Testis (tissue), 2 donors: ENCODE measurements at regions not wholly inside any gene's neighbourhood (a gene's known extent, or its start where the extent isn't known, plus 50 kb on each side); places are given as distances from the start of the nearest gene placed in this dataset.

Source experiments
- DNase-seq: peaks from one replicate; pipeline ENCODE4 v3.0.0-alpha.2; 2019
- H3K27ac ChIP-seq, 2 donors: fragments of 200-600 bp; sonication (generic); one replicate each; pipeline ENCODE4 v1.5.1; 2019
- H3K27me3 ChIP-seq: fragments of 200-600 bp; sonication (generic); one replicate; pipeline ENCODE4 v1.5.1; 2019
- H3K36me3 ChIP-seq: fragments of 200-600 bp; sonication (generic); one replicate; pipeline ENCODE4 v1.5.1; 2017; ENCODE audit warnings: low read depth; ENCODE audit errors: missing control alignments
- H3K4me1 ChIP-seq: fragments of 200-600 bp; sonication (generic); one replicate; pipeline ENCODE4 v1.5.1; 2019
- H3K4me3 ChIP-seq, 2 donors: fragments of 200-600 bp; sonication (generic); one replicate each; pipeline ENCODE4 v1.5.1; 2017 to 2019
- H3K9me3 ChIP-seq: fragments of 200-600 bp; sonication (generic); one replicate; pipeline ENCODE4 v1.5.1; 2017
- POLR2A ChIP-seq: fragments of 450-650 bp; IDR thresholded peaks from one replicate; pipeline ENCODE4 v1.6.1; 2017; ENCODE audit warnings: antibody characterized with exemption, mild to moderate bottlenecking, moderate library complexity
- WGBS, 2 donors: methylation state at CpG; one replicate each; pipeline ENCODE4 v1.1.5; 2018; 5-methylcytosine and 5-hydroxymethylcytosine counted together
- intact Hi-C: fragments of 100-400 bp; cut with DNase I; formaldehyde crosslinking; loops from one replicate; pipeline ENCODE4 v1.15.1; 2023; ENCODE audit warnings: low total_unique reads
- TF ChIP-seq, protein P1 (sequence below), 3 experiments: fragments of 450-650 bp in 2 of 3; fragments of 200-600 bp in 1 of 3; sonication (generic) in 1 of 3; IDR thresholded peaks; one replicate each; pipeline ENCODE4 v1.5.1; 2016 to 2019; ENCODE audit warnings: antibody characterized with exemption in 3 of 3, mild to moderate bottlenecking in 2 of 3, moderate library complexity in 1 of 3

DNA sequence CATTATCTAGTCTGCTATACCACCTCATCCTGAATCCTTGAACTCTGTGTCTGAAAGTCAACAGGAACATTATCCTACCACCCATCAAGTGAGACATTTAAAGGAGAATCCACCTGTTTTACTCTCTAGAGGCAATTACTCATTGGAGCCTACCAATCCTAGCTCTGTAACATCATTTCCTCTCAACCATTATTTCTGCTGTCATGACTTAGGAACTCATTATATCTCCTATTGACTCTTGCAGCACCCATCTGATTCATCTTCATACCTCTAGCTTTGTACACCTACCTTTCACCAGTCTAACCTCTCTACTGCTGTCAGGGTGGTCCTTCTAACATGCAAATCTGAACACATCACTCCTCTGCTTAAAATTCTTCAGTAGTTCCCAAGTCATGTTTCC lies 481.5 kb downstream of the NFIB start:
- Histone ChIP-seq H3K36me3 (no peaks in the 10 kb centered on the region), H3K4me3 (no peak overlapping the region), H3K27me3 (no peaks in the 10 kb centered on the region), H3K27ac (no peak overlapping the region), H3K4me1 (no peaks in the 10 kb centered on the region), H3K9me3 (no peaks in the 10 kb centered on the region)
- no peak for DNase-seq
- TF ChIP-seq, protein P1, sequence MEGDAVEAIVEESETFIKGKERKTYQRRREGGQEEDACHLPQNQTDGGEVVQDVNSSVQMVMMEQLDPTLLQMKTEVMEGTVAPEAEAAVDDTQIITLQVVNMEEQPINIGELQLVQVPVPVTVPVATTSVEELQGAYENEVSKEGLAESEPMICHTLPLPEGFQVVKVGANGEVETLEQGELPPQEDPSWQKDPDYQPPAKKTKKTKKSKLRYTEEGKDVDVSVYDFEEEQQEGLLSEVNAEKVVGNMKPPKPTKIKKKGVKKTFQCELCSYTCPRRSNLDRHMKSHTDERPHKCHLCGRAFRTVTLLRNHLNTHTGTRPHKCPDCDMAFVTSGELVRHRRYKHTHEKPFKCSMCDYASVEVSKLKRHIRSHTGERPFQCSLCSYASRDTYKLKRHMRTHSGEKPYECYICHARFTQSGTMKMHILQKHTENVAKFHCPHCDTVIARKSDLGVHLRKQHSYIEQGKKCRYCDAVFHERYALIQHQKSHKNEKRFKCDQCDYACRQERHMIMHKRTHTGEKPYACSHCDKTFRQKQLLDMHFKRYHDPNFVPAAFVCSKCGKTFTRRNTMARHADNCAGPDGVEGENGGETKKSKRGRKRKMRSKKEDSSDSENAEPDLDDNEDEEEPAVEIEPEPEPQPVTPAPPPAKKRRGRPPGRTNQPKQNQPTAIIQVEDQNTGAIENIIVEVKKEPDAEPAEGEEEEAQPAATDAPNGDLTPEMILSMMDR (IDR thresholded peaks at IDR 0.05) = no peak
- TF ChIP-seq POLR2A = no peak
- intact Hi-C loops = no loop called here

DNA sequence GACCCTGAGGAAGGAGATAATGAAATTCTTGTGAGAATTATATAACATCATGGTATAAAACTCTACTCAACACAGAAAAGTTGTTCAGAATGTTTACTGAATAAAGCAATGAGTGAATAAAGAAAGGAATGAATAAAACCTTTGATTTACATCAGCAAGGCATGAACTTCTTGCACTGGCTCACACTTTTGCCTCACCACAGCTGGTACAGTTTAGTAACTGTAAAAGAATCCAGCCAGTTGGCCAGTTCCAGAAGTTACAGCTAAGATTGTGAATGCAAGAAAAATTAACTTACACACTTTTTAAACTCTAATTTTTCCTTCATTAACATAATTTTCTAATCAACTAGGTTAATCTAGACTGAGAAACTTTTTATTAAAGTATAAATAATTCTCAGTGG lies 490.9 kb downstream of the NFIB start:
- Histone ChIP-seq H3K27me3 (no peaks in the 10 kb centered on the region), H3K4me3 (no peak overlapping the region), H3K36me3 (no peaks in the 10 kb centered on the region), H3K27ac (no peak overlapping the region), H3K4me1 (no peaks in the 10 kb centered on the region), H3K9me3 (no peaks in the 10 kb centered on the region)
- no peak for DNase-seq
- TF ChIP-seq, protein P1 (IDR thresholded peaks at IDR 0.05) = no peak
- intact Hi-C loops = no loop called here

DNA sequence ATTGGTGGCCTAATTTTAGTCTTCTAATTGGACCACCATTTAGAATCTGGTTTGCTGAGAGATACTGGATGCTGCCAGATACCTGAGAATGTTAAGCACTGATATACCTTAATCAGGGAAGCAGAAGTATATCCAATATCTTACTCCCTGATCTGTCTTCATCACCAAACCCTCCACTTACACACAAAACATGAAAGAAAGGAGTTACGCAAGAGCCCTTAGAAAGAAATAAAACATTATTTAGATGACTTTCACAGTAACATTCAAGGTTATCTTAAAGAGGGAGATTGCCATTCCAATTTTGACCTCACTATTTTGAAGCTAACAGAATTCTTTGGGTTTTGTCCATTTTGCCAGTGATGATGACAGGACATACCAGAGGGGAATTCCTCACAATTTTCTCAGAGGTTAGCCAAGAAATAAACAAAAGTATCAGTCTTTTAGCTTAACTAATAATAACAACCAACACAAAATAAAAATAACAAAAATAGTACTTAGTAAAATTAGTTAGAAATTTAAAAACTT lies 496.1 kb downstream of the NFIB start:
- intact Hi-C loops = no loop called here
- TF ChIP-seq, protein P1 (IDR thresholded peaks at IDR 0.05) = no peak
- TF ChIP-seq POLR2A = no peak
- DNase-seq = no peak
- no peaks in the 10 kb centered on the region for H3K36me3 ChIP-seq
- no peaks in the 10 kb centered on the region for H3K27me3 ChIP-seq
- H3K4me3 ChIP-seq = no peak overlapping the region
- 84 to 86% methylated on average over 1 of the region's 1 CpG for WGBS, 2 donors
- no peak overlapping the region for H3K27ac ChIP-seq
- no peaks in the 10 kb centered on the region for H3K4me1 ChIP-seq
- H3K9me3 ChIP-seq = no peaks in the 10 kb centered on the region

DNA sequence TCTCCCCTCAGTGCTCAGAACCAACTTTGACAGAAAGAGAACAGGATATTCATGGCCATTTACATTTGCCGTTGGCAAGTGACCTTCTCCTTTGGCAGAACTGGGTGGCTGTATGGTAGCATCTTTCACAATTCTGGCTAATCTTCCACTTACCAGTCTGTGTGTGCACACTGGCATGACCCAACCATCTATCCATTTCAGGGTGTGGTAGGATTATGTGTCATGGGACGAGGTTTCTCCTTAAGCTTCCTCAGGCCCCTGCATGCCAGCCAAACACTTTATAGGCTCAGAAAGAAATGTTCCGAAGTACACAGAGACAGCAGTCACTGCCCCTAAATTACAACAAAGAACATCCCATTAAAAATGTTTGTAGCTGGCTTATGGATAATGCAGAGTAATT lies 497.1 kb downstream of the NFIB start:
- H3K9me3 ChIP-seq = no peaks in the 10 kb centered on the region
- no peaks in the 10 kb centered on the region for H3K27me3 ChIP-seq
- H3K4me1 ChIP-seq = no peaks in the 10 kb centered on the region
- no peak overlapping the region for H3K4me3 ChIP-seq
- WGBS, 2 donors = 88 to 95% methylated on average over 3 of the region's 3 CpGs
- no peak for DNase-seq
- intact Hi-C loops = no loop called here
- no peak for TF ChIP-seq POLR2A
- TF ChIP-seq, protein P1 (IDR thresholded peaks at IDR 0.05) = no peak
- H3K27ac ChIP-seq = no peak overlapping the region
- no peaks in the 10 kb centered on the region for H3K36me3 ChIP-seq

DNA sequence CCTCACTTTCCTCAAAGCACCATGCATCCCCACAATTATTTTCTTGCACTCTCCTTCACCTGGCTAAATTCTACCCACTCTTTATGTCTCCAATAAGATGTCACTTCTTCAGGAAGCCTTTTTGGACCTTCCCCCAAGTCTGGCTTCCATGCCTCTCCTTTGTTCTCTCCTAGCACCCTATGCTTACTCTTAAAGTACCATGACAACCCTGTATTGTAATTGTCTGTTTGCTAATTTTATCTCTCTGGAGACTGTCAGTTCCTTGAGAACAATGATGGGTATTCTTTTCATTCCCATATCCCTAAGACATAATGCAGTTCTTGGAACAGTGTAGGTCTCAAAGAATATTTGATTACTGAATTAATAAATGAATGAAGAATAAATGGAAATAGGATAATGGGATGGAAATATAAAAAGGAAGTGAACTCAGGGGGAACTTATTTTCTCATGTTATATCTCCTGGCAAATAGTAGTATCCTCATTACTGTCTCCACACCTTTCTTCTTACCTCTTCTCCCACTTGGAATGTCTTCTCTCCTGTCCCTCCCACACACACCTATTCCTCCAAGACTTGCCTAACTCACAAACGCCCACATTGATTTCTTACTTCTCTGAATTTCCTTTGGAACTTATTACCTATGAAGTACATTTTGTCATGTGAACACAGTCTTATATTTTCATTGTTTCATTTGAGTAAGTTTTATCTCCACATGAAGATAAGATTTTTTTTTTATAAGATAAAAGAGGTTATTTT lies 499.1 kb downstream of the NFIB start:
- Histone ChIP-seq H3K36me3 (no peaks in the 10 kb centered on the region), H3K27me3 (no peaks in the 10 kb centered on the region), H3K4me1 (no peaks in the 10 kb centered on the region), H3K9me3 (no peaks in the 10 kb centered on the region), H3K4me3 (no peak overlapping the region), H3K27ac (no peak overlapping the region)
- WGBS, 2 donors = 78 to 86% methylated on average over 1 of the region's 1 CpG
- no peak for TF ChIP-seq POLR2A
- TF ChIP-seq, protein P1 (IDR thresholded peaks at IDR 0.05) = no peak
- no peak for DNase-seq
- intact Hi-C loops = no loop called here
